Vagina (tissue), 2 donors: ENCODE measurements at regions not wholly inside any gene's neighbourhood (a gene's known extent, or its start where the extent isn't known, plus 50 kb on each side); places are given as distances from the start of the nearest gene placed in this dataset.

Experiments used
- DNase-seq, 2 donors: peaks; one replicate each; pipeline ENCODE4 v3.0.0-alpha.2; 2017; ENCODE audit errors: extremely low spot score in 2 of 2
- H3K27ac ChIP-seq: fragments of 200-600 bp; sonication (generic); one replicate; pipeline ENCODE4 v1.5.1; 2019
- H3K27me3 ChIP-seq: fragments of 200-600 bp; sonication (generic); one replicate; pipeline ENCODE4 v1.5.1; 2019
- H3K36me3 ChIP-seq, 2 donors: fragments of 200-600 bp; sonication (generic); one replicate each; pipeline ENCODE4 v1.5.1; 2017 to 2019
- H3K4me1 ChIP-seq: fragments of 200-600 bp; sonication (generic); one replicate; pipeline ENCODE4 v1.5.1; 2019
- H3K4me3 ChIP-seq, 2 donors: fragments of 200-600 bp; sonication (generic); 1 replicate in 1 of 2; 2 replicates in 1 of 2; pipeline ENCODE4 v1.5.1; 2016 to 2019
- H3K9me3 ChIP-seq: fragments of 200-600 bp; sonication (generic); one replicate; pipeline ENCODE4 v1.5.1; 2019
- CTCF ChIP-seq, 3 experiments: fragments of 450-650 bp in 2 of 3; fragments of 200-600 bp in 1 of 3; sonication (generic) in 1 of 3; IDR thresholded peaks; one replicate each; pipeline ENCODE4 v1.5.1; 2017 to 2019; ENCODE audit warnings: antibody characterized with exemption in 3 of 3, mild to moderate bottlenecking in 2 of 3, moderate library complexity in 2 of 3
- POLR2A ChIP-seq, 2 donors: fragments of 450-650 bp; IDR thresholded peaks; one replicate each; pipeline ENCODE4 v1.6.1; 2017; ENCODE audit warnings: antibody characterized with exemption in 2 of 2, mild to moderate bottlenecking in 2 of 2, moderate library complexity in 2 of 2
- POLR2AphosphoS5 ChIP-seq, 2 donors: sonication (generic); formaldehyde crosslinking; IDR thresholded peaks; one replicate each; pipeline ENCODE4 v1.9.0; 2017; ENCODE audit warnings: antibody characterized with exemption in 2 of 2, mild to moderate bottlenecking in 2 of 2, low read depth in 1 of 2; ENCODE audit not compliant: insufficient read depth in 1 of 2
- intact Hi-C: fragments of 100-400 bp; cut with DNase I; formaldehyde crosslinking; loops from one replicate; pipeline ENCODE4 v1.15.1; 2023

DNA sequence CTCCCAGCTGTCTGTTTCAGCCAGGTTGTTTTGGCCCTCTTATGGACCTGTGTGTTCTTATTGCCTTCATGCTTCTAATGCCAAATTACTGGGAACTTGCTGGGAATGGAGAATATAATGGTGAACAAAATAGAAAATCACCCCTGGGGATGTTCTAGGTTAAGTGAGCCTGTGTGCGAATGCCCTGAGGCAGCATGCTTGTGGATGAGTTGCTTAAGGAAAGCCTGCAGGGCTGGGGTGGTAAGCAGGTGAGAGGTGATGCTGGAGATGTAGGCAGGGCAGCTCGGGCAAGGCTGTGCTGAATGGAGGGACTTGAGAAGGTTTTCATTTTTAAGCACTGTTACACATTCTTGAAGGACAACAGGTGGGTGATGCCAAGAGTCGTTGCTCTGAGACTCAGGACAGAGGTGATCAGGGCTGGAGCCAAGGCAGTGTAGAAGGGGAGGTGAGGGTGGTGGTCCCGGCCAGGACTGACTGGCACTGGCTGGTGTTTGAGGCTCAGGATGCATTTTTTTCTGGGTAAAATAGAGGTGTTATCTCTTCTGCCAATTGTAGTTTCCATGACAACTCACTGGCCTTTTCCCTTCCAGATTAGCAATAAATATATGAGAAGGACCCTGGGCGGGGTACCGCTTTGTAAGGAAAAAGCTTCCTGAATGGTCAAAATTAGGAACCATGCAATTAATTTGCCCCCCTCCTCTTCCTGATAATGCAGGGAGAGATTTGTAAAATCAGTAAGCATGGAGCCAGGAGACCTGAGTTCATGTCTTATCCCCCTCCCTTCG is 342.8 kb downstream of the ICE1 start:
- DNase-seq: no peak
- H3K27ac ChIP-seq: no peak overlapping the region
- TF ChIP-seq POLR2AphosphoS5 (IDR thresholded peaks at IDR 0.05; ENCODE audit: insufficient read depth in 1 of 2, low read depth in 1 of 2): no peak
- TF ChIP-seq POLR2A (IDR thresholded peaks at IDR 0.05): no peak
- no peak for TF ChIP-seq CTCF (IDR thresholded peaks at IDR 0.05)
- H3K36me3 ChIP-seq: no peaks in the 10 kb centered on the region
- no peaks in the 10 kb centered on the region for H3K9me3 ChIP-seq
- H3K4me3 ChIP-seq: no peak overlapping the region
- intact Hi-C loops: no loop called here
- H3K4me1 ChIP-seq: no peaks in the 10 kb centered on the region
- H3K27me3 ChIP-seq: no peaks in the 10 kb centered on the region

- Histone ChIP-seq H3K36me3 (no peaks in the 10 kb centered on the region), H3K27me3 (no peaks in the 10 kb centered on the region), H3K27ac (no peak overlapping the region), H3K4me1 (no peaks in the 10 kb centered on the region), H3K9me3 (no peaks in the 10 kb centered on the region), H3K4me3 (no peak overlapping the region)
- intact Hi-C loops: no loop called here
- no peak for DNase-seq
- no peak for TF ChIP-seq POLR2AphosphoS5 (IDR thresholded peaks at IDR 0.05; ENCODE audit: insufficient read depth in 1 of 2, low read depth in 1 of 2)
- no peak for TF ChIP-seq POLR2A (IDR thresholded peaks at IDR 0.05)
- TF ChIP-seq CTCF (IDR thresholded peaks at IDR 0.05): no peak
Observed at GRCh38 chr5:5764246-5764645, 341.8 kb downstream of the ICE1 start.

GRCh38 chr5:5756762-5757161 is 334.3 kb downstream of the ICE1 start:
- H3K4me3 ChIP-seq: no peak overlapping the region
- no peak for DNase-seq
- H3K4me1 ChIP-seq: no peaks in the 10 kb centered on the region
- no peak overlapping the region for H3K27ac ChIP-seq
- intact Hi-C loops: no loop called here
- H3K9me3 ChIP-seq: no peaks in the 10 kb centered on the region
- no peaks in the 10 kb centered on the region for H3K27me3 ChIP-seq
- no peak for TF ChIP-seq CTCF (IDR thresholded peaks at IDR 0.05)
- TF ChIP-seq POLR2AphosphoS5 (IDR thresholded peaks at IDR 0.05; ENCODE audit: insufficient read depth in 1 of 2, low read depth in 1 of 2): no peak
- no peak for TF ChIP-seq POLR2A (IDR thresholded peaks at IDR 0.05)
- no peaks in the 10 kb centered on the region for H3K36me3 ChIP-seq

DNA sequence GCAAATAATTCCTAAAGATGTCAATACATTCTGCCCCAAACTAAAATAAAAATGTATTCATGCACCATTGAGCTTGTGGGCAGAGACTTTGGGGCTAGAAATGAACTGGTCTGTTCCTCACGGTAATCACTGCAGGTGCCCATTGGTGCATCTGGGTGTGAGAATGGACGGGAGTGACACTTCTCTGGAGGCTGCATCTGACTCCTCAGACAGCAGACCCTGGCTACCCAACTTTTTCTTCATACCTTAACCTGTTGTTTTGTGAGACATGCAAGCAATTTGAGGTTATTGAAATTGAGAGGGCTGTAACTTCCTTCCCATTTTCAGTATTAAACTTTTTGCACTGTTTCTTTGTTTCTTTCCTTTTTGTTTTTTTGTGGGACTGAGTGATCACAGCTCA is 333.4 kb downstream of the ICE1 start:
- TF ChIP-seq POLR2A (IDR thresholded peaks at IDR 0.05): no peak
- no peak for TF ChIP-seq POLR2AphosphoS5 (IDR thresholded peaks at IDR 0.05; ENCODE audit: insufficient read depth in 1 of 2, low read depth in 1 of 2)
- TF ChIP-seq CTCF (IDR thresholded peaks at IDR 0.05): no peak

DNA sequence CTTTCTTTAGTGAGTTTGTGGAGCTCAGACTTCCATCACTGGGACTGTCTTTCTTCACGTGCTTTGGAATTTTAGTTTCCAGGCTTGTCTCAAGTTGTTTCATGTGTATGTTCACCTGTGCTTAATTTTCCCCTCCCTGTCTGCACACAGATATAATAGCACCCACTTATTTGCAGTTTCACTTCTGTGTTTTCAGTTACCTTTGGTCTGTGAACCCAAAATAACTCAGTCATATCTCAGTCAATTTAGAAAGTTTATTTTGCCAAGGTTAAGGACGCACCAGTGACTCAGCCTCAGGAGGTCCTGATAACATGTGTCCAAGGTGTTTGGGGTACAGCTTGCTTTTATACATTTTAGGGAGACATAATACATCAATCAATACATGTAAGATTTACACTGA is 330.4 kb downstream of the ICE1 start:
- TF ChIP-seq POLR2A (IDR thresholded peaks at IDR 0.05) (no peak), POLR2AphosphoS5 (IDR thresholded peaks at IDR 0.05; ENCODE audit: insufficient read depth in 1 of 2, low read depth in 1 of 2) (no peak), CTCF (IDR thresholded peaks at IDR 0.05) (no peak)
- Histone ChIP-seq H3K4me1 (no peaks in the 10 kb centered on the region), H3K4me3 (no peak overlapping the region), H3K36me3 (no peaks in the 10 kb centered on the region), H3K9me3 (no peaks in the 10 kb centered on the region), H3K27ac (no peak overlapping the region), H3K27me3 (no peaks in the 10 kb centered on the region)
- no peak for DNase-seq
- intact Hi-C loops: no loop called here

More for the DNA sequence above, 333.4 kb downstream of the ICE1 start:
- Histone ChIP-seq H3K4me3 (no peak overlapping the region), H3K27ac (no peak overlapping the region), H3K9me3 (no peaks in the 10 kb centered on the region), H3K4me1 (no peaks in the 10 kb centered on the region), H3K36me3 (no peaks in the 10 kb centered on the region), H3K27me3 (no peaks in the 10 kb centered on the region)
- no peak for DNase-seq
- intact Hi-C loops: no loop called here
